ENCODE measurements at regions not wholly inside any gene's neighbourhood (a gene's known extent, or its start where the extent isn't known, plus 50 kb on each side); places are given as distances from the start of the nearest gene placed in this dataset.

DNA sequence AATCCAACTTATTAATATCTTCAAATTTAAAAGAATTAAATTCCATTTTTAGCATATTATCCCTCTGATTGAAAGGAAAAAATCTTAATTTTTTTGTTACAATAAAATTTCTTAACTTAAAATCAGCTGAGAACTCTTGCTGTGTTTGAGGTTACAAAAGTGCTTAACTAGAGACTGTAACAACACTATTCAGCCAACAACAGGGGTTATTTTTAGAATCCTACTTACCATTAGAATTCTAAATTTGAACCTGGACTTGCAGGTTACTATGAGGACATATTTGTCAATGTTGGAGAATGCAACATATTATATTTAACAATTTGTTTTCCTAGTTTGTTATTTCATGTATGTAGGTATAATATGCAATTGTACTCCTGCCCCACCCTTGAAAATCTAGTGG lies 238.1 kb upstream of the CXXC4 start:
- ATAC-seq: no peak
- TF ChIP-seq ZFP3 (CRISPR knock-in tag; IDR thresholded peaks at IDR 0.05) (no peak), ISL1 (CRISPR knock-in tag; IDR thresholded peaks at IDR 0.05) (no peak), TOX (CRISPR knock-in tag; IDR thresholded peaks at IDR 0.05; ENCODE audit: borderline replicate concordance) (no peak), ZNF70 (CRISPR knock-in tag; IDR thresholded peaks at IDR 0.05) (no peak), ZNF8 (CRISPR knock-in tag; IDR thresholded peaks at IDR 0.05) (no peak), ZFP30 (CRISPR knock-in tag; IDR thresholded peaks at IDR 0.05) (no peak), CSDC2 (CRISPR knock-in tag; IDR thresholded peaks at IDR 0.05) (no peak), ZNF565 (CRISPR knock-in tag; conservative IDR thresholded peaks at IDR 0.05; ENCODE audit: low read depth) (no peak), OSR1 (CRISPR knock-in tag; IDR thresholded peaks at IDR 0.05) (no peak), PPARA (CRISPR knock-in tag; IDR thresholded peaks at IDR 0.05; ENCODE audit: borderline replicate concordance) (no peak), SNAI2 (CRISPR knock-in tag; IDR thresholded peaks at IDR 0.05) (no peak), ARNTL (CRISPR knock-in tag; IDR thresholded peaks at IDR 0.05; ENCODE audit: borderline replicate concordance, low read depth) (no peak)
- TF ChIP-seq, protein P1, sequence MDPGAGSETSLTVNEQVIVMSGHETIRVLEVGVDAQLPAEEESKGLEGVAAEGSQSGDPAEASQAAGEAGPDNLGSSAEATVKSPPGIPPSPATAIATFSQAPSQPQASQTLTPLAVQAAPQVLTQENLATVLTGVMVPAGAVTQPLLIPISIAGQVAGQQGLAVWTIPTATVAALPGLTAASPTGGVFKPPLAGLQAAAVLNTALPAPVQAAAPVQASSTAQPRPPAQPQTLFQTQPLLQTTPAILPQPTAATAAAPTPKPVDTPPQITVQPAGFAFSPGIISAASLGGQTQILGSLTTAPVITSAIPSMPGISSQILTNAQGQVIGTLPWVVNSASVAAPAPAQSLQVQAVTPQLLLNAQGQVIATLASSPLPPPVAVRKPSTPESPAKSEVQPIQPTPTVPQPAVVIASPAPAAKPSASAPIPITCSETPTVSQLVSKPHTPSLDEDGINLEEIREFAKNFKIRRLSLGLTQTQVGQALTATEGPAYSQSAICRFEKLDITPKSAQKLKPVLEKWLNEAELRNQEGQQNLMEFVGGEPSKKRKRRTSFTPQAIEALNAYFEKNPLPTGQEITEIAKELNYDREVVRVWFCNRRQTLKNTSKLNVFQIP (CRISPR knock-in tag; IDR thresholded peaks at IDR 0.05; ENCODE audit: borderline replicate concordance, low read depth): no peak
- TF ChIP-seq, protein P2, sequence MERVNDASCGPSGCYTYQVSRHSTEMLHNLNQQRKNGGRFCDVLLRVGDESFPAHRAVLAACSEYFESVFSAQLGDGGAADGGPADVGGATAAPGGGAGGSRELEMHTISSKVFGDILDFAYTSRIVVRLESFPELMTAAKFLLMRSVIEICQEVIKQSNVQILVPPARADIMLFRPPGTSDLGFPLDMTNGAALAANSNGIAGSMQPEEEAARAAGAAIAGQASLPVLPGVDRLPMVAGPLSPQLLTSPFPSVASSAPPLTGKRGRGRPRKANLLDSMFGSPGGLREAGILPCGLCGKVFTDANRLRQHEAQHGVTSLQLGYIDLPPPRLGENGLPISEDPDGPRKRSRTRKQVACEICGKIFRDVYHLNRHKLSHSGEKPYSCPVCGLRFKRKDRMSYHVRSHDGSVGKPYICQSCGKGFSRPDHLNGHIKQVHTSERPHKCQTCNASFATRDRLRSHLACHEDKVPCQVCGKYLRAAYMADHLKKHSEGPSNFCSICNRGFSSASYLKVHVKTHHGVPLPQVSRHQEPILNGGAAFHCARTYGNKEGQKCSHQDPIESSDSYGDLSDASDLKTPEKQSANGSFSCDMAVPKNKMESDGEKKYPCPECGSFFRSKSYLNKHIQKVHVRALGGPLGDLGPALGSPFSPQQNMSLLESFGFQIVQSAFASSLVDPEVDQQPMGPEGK (CRISPR knock-in tag; IDR thresholded peaks at IDR 0.05; ENCODE audit: borderline replicate concordance): no peak
- TF ChIP-seq, protein P3, sequence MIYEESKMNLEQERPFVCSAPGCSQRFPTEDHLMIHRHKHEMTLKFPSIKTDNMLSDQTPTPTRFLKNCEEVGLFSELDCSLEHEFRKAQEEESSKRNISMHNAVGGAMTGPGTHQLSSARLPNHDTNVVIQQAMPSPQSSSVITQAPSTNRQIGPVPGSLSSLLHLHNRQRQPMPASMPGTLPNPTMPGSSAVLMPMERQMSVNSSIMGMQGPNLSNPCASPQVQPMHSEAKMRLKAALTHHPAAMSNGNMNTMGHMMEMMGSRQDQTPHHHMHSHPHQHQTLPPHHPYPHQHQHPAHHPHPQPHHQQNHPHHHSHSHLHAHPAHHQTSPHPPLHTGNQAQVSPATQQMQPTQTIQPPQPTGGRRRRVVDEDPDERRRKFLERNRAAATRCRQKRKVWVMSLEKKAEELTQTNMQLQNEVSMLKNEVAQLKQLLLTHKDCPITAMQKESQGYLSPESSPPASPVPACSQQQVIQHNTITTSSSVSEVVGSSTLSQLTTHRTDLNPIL (CRISPR knock-in tag; IDR thresholded peaks at IDR 0.05; ENCODE audit: low read depth): no peak

DNA sequence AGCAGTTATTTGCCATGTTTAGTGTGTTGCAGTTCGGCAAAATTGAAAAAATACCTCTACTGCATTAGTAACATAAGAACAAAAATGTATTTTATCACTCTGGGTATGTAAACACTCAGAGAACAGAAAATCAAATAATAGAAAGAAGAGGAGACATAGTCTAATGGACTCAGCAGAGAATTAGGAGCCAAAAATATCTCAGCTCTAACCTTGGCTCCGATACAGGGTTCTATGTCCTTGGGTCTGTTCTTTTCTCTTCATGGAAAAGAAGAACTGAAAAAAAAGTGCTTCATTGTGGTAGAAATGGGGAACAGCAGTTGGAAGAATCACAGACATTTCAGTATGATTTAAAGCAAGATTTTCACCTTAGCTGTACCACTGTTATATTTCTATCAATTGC lies 240.5 kb upstream of the CXXC4 start:
- TF ChIP-seq ESRRG (CRISPR knock-in tag; IDR thresholded peaks at IDR 0.05): no peak
- no peak for TF ChIP-seq ZC3H10 (CRISPR knock-in tag; IDR thresholded peaks at IDR 0.05)
- no peak for TF ChIP-seq ISL1 (CRISPR knock-in tag; IDR thresholded peaks at IDR 0.05)
- TF ChIP-seq ZNF565 (CRISPR knock-in tag; conservative IDR thresholded peaks at IDR 0.05; ENCODE audit: low read depth): no peak
- TF ChIP-seq GLIS3 (CRISPR knock-in tag; IDR thresholded peaks at IDR 0.05): no peak
- TF ChIP-seq, protein P2 (CRISPR knock-in tag; IDR thresholded peaks at IDR 0.05; ENCODE audit: borderline replicate concordance): no peak
- no peak for ATAC-seq

DNA sequence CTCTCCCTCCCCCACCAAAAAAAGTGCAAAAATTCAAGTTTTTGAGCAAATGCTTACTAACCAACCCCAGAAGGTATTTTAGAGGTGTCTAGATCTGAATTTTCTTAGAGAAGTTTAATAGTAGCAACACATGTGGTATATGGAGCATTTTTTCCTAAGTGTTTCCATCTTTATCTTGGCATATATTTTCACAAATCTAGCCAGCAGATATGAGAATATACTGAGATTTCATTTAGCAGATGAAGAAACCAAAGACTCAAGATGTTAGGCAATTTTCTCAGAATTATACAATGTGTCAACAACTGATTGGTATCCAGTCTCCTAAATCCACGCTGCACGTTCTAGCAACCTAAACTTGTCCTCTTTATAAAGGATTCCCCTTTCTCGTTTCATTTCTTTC lies 245.5 kb upstream of the CXXC4 start:
- ATAC-seq: no peak

DNA sequence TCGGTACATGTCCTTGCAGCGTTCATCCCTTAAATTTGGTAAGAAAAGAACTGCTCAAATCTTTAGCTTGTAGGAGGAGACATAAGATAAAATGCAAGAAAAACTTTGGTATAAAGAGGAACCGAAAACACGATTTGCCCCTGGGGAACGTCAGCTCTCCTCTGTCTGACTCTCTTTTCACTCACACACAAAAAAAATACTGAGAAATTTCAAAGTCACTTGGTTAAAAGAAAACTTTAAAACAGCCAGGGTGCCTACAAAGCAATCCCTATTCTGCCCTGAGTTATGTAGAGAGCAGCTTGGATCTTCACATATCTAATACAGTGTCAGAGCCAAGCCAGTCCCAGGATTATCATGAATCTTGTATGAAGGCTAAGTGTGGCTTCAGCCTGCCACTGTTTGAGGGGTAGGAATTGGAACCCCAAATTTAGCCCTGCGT lies 248.5 kb upstream of the CXXC4 start:
- ATAC-seq: no peak
- TF ChIP-seq BACH2 (CRISPR knock-in tag; IDR thresholded peaks at IDR 0.05; ENCODE audit: borderline replicate concordance) (no peak), ARNTL (CRISPR knock-in tag; IDR thresholded peaks at IDR 0.05; ENCODE audit: borderline replicate concordance, low read depth) (no peak), TCF4 (CRISPR knock-in tag; IDR thresholded peaks at IDR 0.05; ENCODE audit: borderline replicate concordance) (no peak), ZFP30 (CRISPR knock-in tag; IDR thresholded peaks at IDR 0.05) (no peak)
- TF ChIP-seq, protein P4, sequence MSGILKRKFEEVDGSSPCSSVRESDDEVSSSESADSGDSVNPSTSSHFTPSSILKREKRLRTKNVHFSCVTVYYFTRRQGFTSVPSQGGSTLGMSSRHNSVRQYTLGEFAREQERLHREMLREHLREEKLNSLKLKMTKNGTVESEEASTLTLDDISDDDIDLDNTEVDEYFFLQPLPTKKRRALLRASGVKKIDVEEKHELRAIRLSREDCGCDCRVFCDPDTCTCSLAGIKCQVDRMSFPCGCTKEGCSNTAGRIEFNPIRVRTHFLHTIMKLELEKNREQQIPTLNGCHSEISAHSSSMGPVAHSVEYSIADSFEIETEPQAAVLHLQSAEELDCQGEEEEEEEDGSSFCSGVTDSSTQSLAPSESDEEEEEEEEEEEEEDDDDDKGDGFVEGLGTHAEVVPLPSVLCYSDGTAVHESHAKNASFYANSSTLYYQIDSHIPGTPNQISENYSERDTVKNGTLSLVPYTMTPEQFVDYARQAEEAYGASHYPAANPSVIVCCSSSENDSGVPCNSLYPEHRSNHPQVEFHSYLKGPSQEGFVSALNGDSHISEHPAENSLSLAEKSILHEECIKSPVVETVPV (CRISPR knock-in tag; IDR thresholded peaks at IDR 0.05): no peak
- TF ChIP-seq, protein P3 (CRISPR knock-in tag; IDR thresholded peaks at IDR 0.05; ENCODE audit: low read depth): no peak
- TF ChIP-seq, protein P2 (CRISPR knock-in tag; IDR thresholded peaks at IDR 0.05; ENCODE audit: borderline replicate concordance): no peak

More for the DNA sequence above, 245.5 kb upstream of the CXXC4 start:
- no peak for TF ChIP-seq TOX (CRISPR knock-in tag; IDR thresholded peaks at IDR 0.05; ENCODE audit: borderline replicate concordance)
- no peak for TF ChIP-seq OSR1 (CRISPR knock-in tag; IDR thresholded peaks at IDR 0.05)
- TF ChIP-seq ZNF70 (CRISPR knock-in tag; IDR thresholded peaks at IDR 0.05): no peak
- TF ChIP-seq, protein P3 (CRISPR knock-in tag; IDR thresholded peaks at IDR 0.05; ENCODE audit: low read depth): no peak

Data from SK-N-SH treated with all-trans-retinoic acid at 6 μM for 48 hours (cell line).